Naive thymus-derived CD4-positive, alpha-beta T cell (primary cell): ENCODE measurements at regions not wholly inside any gene's neighbourhood (a gene's known extent, or its start where the extent isn't known, plus 50 kb on each side); places are given as distances from the start of the nearest gene placed in this dataset.

Experiments used
- ATAC-seq: fragments of 150-1000 bp; cut with Tn5 transposase; 2 replicates; pipeline ENCODE4 v1.10.0; 2021; ENCODE audit warnings: mild to moderate bottlenecking, moderate library complexity
- CTCF ChIA-PET: fragments of 350-600 bp; sonication (Branson Sonifier 250); formaldehyde crosslinking; loops from one replicate; lab custom pipeline; 2021; ENCODE audit warnings: antibody characterized with exemption; lab: Charles Lee
- POLR2A ChIA-PET: fragments of 350-600 bp; sonication (Branson Sonifier 250); formaldehyde crosslinking; loops from one replicate; lab custom pipeline; 2021; ENCODE audit warnings: antibody characterized with exemption, inconsistent platforms; lab: Charles Lee
- DNase-seq, 9 donors: peaks; one replicate each; pipeline versions ENCODE4 v3.0.0 to v3.0.0-alpha.2; 2020 to 2022; ENCODE audit warnings: mixed read lengths in 1 of 9
- H3K27ac ChIP-seq: one replicate; pipeline ENCODE4 v1.7.0; 2013; ENCODE audit warnings: mild to moderate bottlenecking, low read depth, low read length, moderate library complexity
- H3K27me3 ChIP-seq, 2 donors: one replicate each; pipeline ENCODE4 v1.7.0; 2013; ENCODE audit warnings: low read length in 2 of 2, mild to moderate bottlenecking in 2 of 2, moderate library complexity in 2 of 2; ENCODE audit not compliant: control insufficient read depth in 2 of 2, insufficient read depth in 2 of 2
- H3K36me3 ChIP-seq, 3 experiments: 1 replicate in 2 of 3; 2 replicates in 1 of 3; pipeline ENCODE4 v1.7.0; 2013; ENCODE audit warnings: low read length in 3 of 3, mild to moderate bottlenecking in 3 of 3, moderate library complexity in 1 of 3; ENCODE audit not compliant: insufficient read depth in 3 of 3, control insufficient read depth in 2 of 3
- H3K4me1 ChIP-seq, 2 donors: one replicate each; pipeline ENCODE4 v1.7.0; 2013; ENCODE audit warnings: low read length in 2 of 2, mild to moderate bottlenecking in 2 of 2, moderate library complexity in 1 of 2; ENCODE audit not compliant: control insufficient read depth in 2 of 2, insufficient read depth in 2 of 2
- H3K4me3 ChIP-seq: 2 replicates; pipeline ENCODE4 v1.7.0; 2013; ENCODE audit warnings: mild to moderate bottlenecking, low read length
- H3K9me3 ChIP-seq, 3 experiments: 1 replicate in 2 of 3; 2 replicates in 1 of 3; pipeline ENCODE4 v1.7.0; 2013; ENCODE audit warnings: low read length in 3 of 3; ENCODE audit not compliant: control insufficient read depth in 2 of 3
- H3K27ac Mint-ChIP-seq, 9 donors: one replicate each; pipeline ENCODE4 v1.8.0; 2020 to 2022; ENCODE audit warnings: mixed read lengths in 9 of 9, mild to moderate bottlenecking in 8 of 9, moderate library complexity in 5 of 9, inconsistent platforms in 2 of 9
- H3K27me3 Mint-ChIP-seq, 5 donors: one replicate each; pipeline ENCODE4 v1.8.0; 2021 to 2022; ENCODE audit warnings: mixed read lengths in 5 of 5, mild to moderate bottlenecking in 1 of 5
- H3K36me3 Mint-ChIP-seq, 5 donors: one replicate each; pipeline ENCODE4 v1.8.0; 2020 to 2022; ENCODE audit warnings: mixed read lengths in 5 of 5, mild to moderate bottlenecking in 3 of 5, inconsistent platforms in 1 of 5
- H3K4me1 Mint-ChIP-seq, 7 donors: one replicate each; pipeline ENCODE4 v1.8.0; 2020 to 2022; ENCODE audit warnings: mixed read lengths in 7 of 7, mild to moderate bottlenecking in 3 of 7, inconsistent platforms in 1 of 7
- H3K4me3 Mint-ChIP-seq, 10 donors: one replicate each; pipeline ENCODE4 v1.8.0; 2020 to 2022; ENCODE audit warnings: mild to moderate bottlenecking in 10 of 10, mixed read lengths in 10 of 10, moderate library complexity in 6 of 10, inconsistent platforms in 2 of 10
- H3K9me3 Mint-ChIP-seq, 11 donors: one replicate each; pipeline ENCODE4 v1.8.0; 2020 to 2022; ENCODE audit warnings: mixed read lengths in 11 of 11, mild to moderate bottlenecking in 4 of 11, inconsistent platforms in 1 of 11, moderate library complexity in 1 of 11
- intact Hi-C, 2 donors: fragments of 100-400 bp; cut with micrococcal nuclease; formaldehyde crosslinking; loops; one replicate each; pipeline ENCODE4 v1.15.1; 2023

DNA sequence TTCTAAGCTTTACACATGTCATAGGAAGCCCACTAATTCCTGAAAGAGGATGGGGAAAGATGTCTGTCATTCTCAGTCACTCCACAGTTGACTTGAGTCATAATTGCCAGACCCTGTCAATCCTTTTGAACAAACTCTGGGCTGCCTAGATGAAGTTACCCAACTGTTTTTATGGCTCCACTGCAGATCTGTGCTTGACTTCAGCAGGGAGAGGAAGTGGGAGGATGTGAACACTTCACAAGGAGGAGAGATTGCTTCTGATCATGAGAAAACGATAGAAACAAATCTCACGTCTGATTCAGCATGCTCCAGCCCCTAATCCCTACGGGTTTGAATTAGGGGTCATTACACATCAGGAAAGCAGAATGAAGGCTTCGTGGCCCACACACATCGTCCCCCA, 596.6 kb upstream of the CELF2 start:
- POLR2A ChIA-PET: no interaction called here
- no peak overlapping the region for H3K27ac Mint-ChIP-seq
- Histone ChIP-seq H3K9me3 (no peaks in the 10 kb centered on the region), H3K4me3 (no peak overlapping the region), H3K27ac (no peak overlapping the region), H3K27me3 (no peaks in the 10 kb centered on the region), H3K36me3 (no peaks in the 10 kb centered on the region), H3K4me1 (peaks cover 0 to 7% of the 10 kb centered on the region in 2 donors)
- DNase-seq: no peak
- intact Hi-C loops: no loop called here
- peaks cover 0 to 8% (median 0%) of the 10 kb centered on the region in 5 donors for H3K27me3 Mint-ChIP-seq
- no peaks in the 10 kb centered on the region for H3K36me3 Mint-ChIP-seq
- ATAC-seq: no peak
- CTCF ChIA-PET: no interaction called here
- H3K4me3 Mint-ChIP-seq: peak overlapping the region in 3 of 10 donors; percentile 19 to 39 (median 27)
- peaks cover 14 to 28% (median 22%) of the 10 kb centered on the region in 7 donors for H3K4me1 Mint-ChIP-seq
- H3K9me3 Mint-ChIP-seq: peaks cover 0 to 5% (median 0%) of the 10 kb centered on the region in 11 donors

DNA sequence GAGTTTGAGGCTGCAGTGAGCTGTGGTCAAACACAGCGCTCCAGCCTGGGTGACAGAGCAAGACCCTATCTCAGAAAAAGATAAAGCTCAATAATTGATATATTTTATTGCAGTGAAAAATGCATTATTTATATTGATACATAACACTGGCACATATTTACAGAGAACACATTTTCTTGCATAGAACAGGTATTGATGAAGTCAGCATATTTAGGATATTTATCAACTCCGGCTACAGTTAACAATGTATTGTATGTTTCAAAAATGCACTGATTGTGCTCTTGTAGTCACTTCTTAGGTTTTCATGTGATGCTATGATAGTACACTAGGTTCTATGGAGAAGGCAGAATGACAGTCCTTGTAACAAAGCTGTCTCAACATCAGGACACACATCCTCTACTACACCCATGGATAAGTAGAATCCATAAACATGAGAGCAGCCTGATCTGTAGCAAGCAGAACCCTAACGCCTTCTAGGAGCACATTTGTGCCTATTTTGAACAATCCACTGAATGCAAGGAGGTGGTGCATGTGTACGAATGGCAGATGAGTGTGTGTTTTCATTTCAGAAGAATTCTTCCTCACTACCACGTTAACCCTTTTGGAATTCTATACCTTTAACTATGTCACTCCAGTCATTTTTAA, 586.1 kb upstream of the CELF2 start:
- DNase-seq (no peak), ATAC-seq (no peak)
- intact Hi-C loops: no loop called here
- ChIA-PET POLR2A (no interaction called here), CTCF (no interaction called here)
- no peak overlapping the region for H3K4me3 ChIP-seq
- Mint-ChIP-seq H3K9me3 (peaks cover 0 to 10% (median 4%) of the 10 kb centered on the region in 11 donors), H3K36me3 (no peaks in the 10 kb centered on the region), H3K27ac (no peak overlapping the region), H3K27me3 (peaks cover 0 to 29% (median 17%) of the 10 kb centered on the region in 5 donors), H3K4me3 (no peak overlapping the region), H3K4me1 (no peaks in the 10 kb centered on the region)
- no peaks in the 10 kb centered on the region for H3K9me3 ChIP-seq
- H3K36me3 ChIP-seq: no peaks in the 10 kb centered on the region
- no peak overlapping the region for H3K27ac ChIP-seq
- H3K27me3 ChIP-seq: no peaks in the 10 kb centered on the region
- no peaks in the 10 kb centered on the region for H3K4me1 ChIP-seq

DNA sequence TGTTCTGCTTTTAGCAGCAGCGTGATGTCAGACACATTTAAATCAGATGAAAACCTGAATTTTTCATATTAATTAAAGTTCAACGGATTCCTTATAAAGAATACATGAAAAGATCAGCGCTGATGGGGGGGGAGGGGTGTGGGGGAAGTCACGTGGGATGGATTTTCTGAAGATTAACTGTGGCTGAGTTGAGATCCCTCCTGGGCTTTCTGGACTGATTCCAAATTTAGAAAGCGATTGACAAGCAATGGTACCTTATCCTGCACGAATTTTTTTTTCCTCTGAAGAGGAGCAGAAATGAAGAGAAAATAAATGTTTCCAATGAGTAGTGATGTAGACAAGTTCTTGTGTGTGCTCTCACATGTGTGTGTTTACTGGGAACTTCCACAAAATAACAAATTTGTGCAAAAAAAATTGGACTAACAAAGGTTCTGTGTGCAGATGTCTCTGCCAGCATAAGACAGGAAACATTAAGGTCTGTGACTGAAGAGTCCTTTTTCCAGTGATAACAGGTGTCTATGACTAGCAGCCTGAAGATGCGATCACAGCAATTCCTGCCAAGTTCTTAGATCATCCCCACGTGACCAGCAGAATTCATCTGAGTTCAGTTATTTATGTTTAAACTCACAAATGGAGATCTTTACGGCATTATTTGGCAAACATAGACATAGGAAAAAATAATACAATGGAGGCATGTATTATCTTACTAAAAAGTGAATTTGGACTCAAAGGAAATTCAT, 585.2 kb upstream of the CELF2 start:
- H3K4me3 ChIP-seq: no peak overlapping the region
- H3K4me1 ChIP-seq: no peaks in the 10 kb centered on the region
- H3K9me3 Mint-ChIP-seq: peaks cover 0 to 10% (median 4%) of the 10 kb centered on the region in 11 donors
- ChIA-PET POLR2A (no interaction called here), CTCF (no interaction called here)
- peaks cover 0 to 33% (median 17%) of the 10 kb centered on the region in 5 donors for H3K27me3 Mint-ChIP-seq
- no peaks in the 10 kb centered on the region for H3K36me3 Mint-ChIP-seq
- H3K4me1 Mint-ChIP-seq: no peaks in the 10 kb centered on the region
- ATAC-seq (no peak), DNase-seq (no peak)
- H3K36me3 ChIP-seq: no peaks in the 10 kb centered on the region
- intact Hi-C loops: no loop called here
- no peaks in the 10 kb centered on the region for H3K9me3 ChIP-seq
- no peak overlapping the region for H3K27ac Mint-ChIP-seq
- H3K27ac ChIP-seq: no peak overlapping the region
- no peak overlapping the region for H3K4me3 Mint-ChIP-seq
- no peaks in the 10 kb centered on the region for H3K27me3 ChIP-seq

DNA sequence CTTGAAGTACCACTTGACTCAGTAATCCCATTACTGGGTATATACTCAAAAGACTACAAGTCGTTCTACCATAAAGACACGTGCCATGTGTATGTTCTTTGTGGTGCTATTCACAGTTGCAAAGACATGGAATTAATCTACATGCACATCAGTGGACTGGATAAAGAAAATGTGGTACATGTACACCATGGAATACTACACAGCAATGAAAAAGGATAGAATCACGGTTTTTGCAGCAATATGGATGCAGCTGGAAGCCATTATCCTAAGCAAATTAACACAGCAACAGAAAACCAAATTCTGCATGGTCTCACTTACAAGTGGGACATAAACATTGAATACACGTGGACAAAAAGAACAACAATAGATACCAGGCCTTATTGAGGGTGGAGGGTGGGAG, 583.4 kb upstream of the CELF2 start:
- CTCF ChIA-PET: no interaction called here
- Histone ChIP-seq H3K36me3 (no peaks in the 10 kb centered on the region), H3K4me1 (no peaks in the 10 kb centered on the region), H3K27ac (no peak overlapping the region), H3K4me3 (no peak overlapping the region), H3K9me3 (no peaks in the 10 kb centered on the region), H3K27me3 (no peaks in the 10 kb centered on the region)
- H3K4me3 Mint-ChIP-seq: no peak overlapping the region
- DNase-seq (no peak), ATAC-seq (no peak)
- no peak overlapping the region for H3K27ac Mint-ChIP-seq
- no peaks in the 10 kb centered on the region for H3K4me1 Mint-ChIP-seq
- POLR2A ChIA-PET: interaction anchor here (0.6 kb wide), 1 partner anchor 197 kb away, joined by 5 read pairs; no protein-coding TSS in a partner anchor
- peaks cover 0 to 10% (median 4%) of the 10 kb centered on the region in 11 donors for H3K9me3 Mint-ChIP-seq
- intact Hi-C loops: no loop called here
- H3K36me3 Mint-ChIP-seq: no peaks in the 10 kb centered on the region
- peaks cover 0 to 36% (median 17%) of the 10 kb centered on the region in 5 donors for H3K27me3 Mint-ChIP-seq

DNA sequence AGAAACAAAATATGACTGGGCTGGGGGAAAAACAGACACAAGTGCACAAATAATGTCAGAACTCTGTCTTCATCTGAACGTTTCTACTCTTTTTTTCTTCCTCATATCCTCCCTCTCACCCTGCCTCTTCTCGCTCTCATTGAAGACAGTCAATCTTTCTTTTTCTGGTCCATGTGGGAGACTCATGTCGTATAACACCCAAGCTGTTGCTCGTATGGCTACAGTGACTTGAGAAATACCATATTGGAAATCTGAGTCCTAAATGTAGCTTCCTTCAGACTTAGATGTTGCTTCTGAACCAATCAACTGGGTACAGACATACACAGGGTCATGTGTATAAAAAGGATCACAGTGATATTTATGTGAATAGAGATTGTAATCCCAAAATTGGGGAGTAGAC, 579.8 kb upstream of the CELF2 start:
- peaks cover 0 to 10% (median 4%) of the 10 kb centered on the region in 11 donors for H3K9me3 Mint-ChIP-seq
- CTCF ChIA-PET: no interaction called here

DNA sequence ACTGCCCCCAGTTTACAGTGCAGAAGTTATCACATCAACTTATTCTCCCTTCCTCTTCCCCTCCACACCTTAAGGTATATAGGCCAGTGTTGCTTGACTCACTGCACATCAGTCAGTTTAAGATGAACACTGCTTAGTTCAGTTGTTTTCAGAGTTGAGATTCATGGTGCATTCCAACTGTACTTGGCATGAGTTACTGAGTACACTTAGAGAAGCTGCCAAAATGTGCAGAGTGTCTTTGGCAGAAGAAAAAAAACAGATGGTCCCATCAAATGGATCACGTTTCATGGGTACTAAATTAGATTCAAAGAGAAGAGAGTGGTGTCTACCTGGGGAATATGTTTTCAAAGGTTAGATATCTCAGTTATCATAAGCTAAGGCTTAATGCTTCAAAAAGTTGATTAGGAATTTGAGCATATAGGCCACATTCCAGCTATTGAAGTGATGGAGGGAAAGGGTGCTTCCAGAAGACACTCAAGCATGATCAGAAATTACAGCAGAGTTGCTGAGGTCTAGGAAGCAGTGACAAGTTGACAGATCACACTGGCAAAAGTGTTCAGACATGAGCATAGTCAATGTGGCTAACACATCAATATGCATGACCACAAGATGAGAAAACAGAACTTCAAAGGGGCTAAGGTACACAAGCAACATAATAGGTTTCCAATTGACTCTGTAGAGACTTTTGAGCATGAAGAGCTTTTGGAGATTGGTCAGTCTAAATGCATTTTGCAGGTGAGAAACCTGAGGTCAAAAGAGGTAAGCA, 579.2 kb upstream of the CELF2 start:
- Mint-ChIP-seq H3K27ac (no peak overlapping the region), H3K4me1 (no peaks in the 10 kb centered on the region)
- ATAC-seq: no peak

More for the DNA sequence above, 579.8 kb upstream of the CELF2 start:
- H3K9me3 ChIP-seq: no peaks in the 10 kb centered on the region
- H3K4me1 ChIP-seq: no peaks in the 10 kb centered on the region
- no peak overlapping the region for H3K27ac ChIP-seq
- H3K4me3 ChIP-seq: no peak overlapping the region
- Mint-ChIP-seq H3K4me3 (no peak overlapping the region), H3K4me1 (no peaks in the 10 kb centered on the region), H3K27ac (no peak overlapping the region), H3K27me3 (peaks cover 2 to 36% (median 12%) of the 10 kb centered on the region in 5 donors), H3K36me3 (no peaks in the 10 kb centered on the region)
- ATAC-seq (no peak), DNase-seq (no peak)
- intact Hi-C loops: no loop called here
- no peaks in the 10 kb centered on the region for H3K36me3 ChIP-seq
- H3K27me3 ChIP-seq: no peaks in the 10 kb centered on the region
- POLR2A ChIA-PET: no interaction called here

More for the DNA sequence above, 579.2 kb upstream of the CELF2 start:
- no peaks in the 10 kb centered on the region for H3K4me1 ChIP-seq
- no peak overlapping the region for H3K4me3 Mint-ChIP-seq
- H3K36me3 Mint-ChIP-seq: no peaks in the 10 kb centered on the region
- H3K27me3 Mint-ChIP-seq: peaks cover 2 to 30% (median 12%) of the 10 kb centered on the region in 5 donors
- no peak for DNase-seq
- no peak overlapping the region for H3K4me3 ChIP-seq
- no peaks in the 10 kb centered on the region for H3K27me3 ChIP-seq
- peaks cover 0 to 10% (median 4%) of the 10 kb centered on the region in 11 donors for H3K9me3 Mint-ChIP-seq
- H3K36me3 ChIP-seq: no peaks in the 10 kb centered on the region
- H3K9me3 ChIP-seq: no peaks in the 10 kb centered on the region
- ChIA-PET CTCF (no interaction called here), POLR2A (no interaction called here)
- no peak overlapping the region for H3K27ac ChIP-seq
- intact Hi-C loops: no loop called here
